AG10803 (cell line): ENCODE measurements at regions not wholly inside any gene's neighbourhood (a gene's known extent, or its start where the extent isn't known, plus 50 kb on each side); places are given as distances from the start of the nearest gene placed in this dataset.

Experiments
- DNase-seq: peaks from one replicate; pipeline ENCODE4 v3.0.0; 2010; ENCODE audit warnings: low read depth
- H3K4me3 ChIP-seq: 2 replicates; pipeline ENCODE4 v1.5.1; 2011; ENCODE audit warnings: mild to moderate bottlenecking, low read length, control low read depth
- TF ChIP-seq, protein P1 (sequence below): conservative IDR thresholded peaks from 2 replicates; pipeline ENCODE4 v1.5.1; 2011; ENCODE audit warnings: mild to moderate bottlenecking, low read length, control low read depth, inconsistent platforms

DNA sequence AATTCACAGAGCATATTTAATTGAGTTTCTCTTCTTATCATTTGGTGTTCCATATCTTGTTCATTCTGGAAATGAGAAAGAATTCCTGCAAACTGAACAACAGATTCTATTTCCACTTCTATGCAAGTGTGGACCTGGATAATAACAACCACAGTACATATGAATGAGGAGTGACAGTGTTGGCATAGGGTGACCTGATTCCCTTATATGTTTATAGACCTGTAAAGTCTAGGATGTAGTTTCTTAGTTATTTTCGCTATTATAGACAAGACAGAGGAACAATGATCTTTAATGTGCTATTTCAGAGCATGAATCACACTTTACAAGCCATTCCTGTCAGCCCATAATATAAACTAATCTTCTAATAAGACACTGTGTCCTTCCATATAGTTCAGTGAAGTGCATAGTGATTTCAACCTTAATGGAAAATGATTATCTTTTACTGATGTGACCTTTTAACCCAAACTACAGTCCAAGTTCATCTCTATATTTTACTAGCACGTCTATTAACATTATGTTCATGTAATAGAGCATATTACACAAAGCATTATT is 88.2 kb upstream of the FAM174A start:
- TF ChIP-seq, protein P1, sequence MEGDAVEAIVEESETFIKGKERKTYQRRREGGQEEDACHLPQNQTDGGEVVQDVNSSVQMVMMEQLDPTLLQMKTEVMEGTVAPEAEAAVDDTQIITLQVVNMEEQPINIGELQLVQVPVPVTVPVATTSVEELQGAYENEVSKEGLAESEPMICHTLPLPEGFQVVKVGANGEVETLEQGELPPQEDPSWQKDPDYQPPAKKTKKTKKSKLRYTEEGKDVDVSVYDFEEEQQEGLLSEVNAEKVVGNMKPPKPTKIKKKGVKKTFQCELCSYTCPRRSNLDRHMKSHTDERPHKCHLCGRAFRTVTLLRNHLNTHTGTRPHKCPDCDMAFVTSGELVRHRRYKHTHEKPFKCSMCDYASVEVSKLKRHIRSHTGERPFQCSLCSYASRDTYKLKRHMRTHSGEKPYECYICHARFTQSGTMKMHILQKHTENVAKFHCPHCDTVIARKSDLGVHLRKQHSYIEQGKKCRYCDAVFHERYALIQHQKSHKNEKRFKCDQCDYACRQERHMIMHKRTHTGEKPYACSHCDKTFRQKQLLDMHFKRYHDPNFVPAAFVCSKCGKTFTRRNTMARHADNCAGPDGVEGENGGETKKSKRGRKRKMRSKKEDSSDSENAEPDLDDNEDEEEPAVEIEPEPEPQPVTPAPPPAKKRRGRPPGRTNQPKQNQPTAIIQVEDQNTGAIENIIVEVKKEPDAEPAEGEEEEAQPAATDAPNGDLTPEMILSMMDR = no peak
- DNase-seq = no peak
- no peak overlapping the region for H3K4me3 ChIP-seq

DNA sequence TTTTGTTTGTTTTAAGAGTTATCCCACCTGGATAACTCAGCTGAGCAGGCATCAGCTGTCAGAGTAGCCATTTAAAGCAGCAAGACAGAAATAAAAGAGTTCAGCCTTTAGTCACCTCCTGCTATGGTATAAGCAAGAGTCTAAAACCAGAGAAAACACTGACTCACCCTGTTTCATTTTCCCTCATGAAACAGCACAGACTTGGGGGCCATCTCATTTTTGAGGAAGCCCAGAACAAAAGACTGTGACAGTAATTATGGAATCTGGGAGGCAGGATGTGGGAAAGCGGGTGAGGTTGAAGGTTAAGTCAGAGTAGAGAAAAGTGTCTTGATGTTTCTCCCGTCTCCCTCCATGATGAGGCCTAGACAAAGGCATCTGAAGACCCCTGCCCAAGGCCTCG is 90.2 kb upstream of the FAM174A start:
- no peak for DNase-seq
- TF ChIP-seq, protein P1 = no peak
- H3K4me3 ChIP-seq = no peak overlapping the region

- TF ChIP-seq, protein P1 = no peak
- H3K4me3 ChIP-seq = no peak overlapping the region
- no peak for DNase-seq
Observed at GRCh38 chr5:100434815-100435214, 100.4 kb upstream of the FAM174A start.

DNA sequence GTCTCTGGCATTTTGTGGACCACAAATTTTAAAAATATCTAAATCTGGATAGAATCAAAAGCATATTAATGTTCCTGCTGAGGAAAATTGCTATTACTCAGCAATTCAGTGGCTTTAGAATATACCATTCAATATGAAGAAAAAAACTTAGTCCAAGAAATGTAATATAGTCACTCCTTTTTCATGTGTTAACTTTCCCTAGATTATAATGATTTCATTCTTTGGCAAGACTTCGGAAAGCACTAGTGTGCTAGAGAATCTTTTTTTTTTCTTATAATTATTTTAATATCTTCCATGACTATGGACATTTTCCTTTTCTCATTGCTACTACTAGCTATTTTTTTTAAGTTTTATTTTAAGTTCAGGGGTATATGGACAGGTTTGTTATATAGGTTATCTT is 102.4 kb upstream of the FAM174A start:
- DNase-seq = no peak
- TF ChIP-seq, protein P1 = no peak
- H3K4me3 ChIP-seq = no peak overlapping the region

GRCh38 chr5:100430268-100431195 is 104.6 kb upstream of the FAM174A start:
- TF ChIP-seq, protein P1 = peak; percentile 99
- H3K4me3 ChIP-seq = no peak overlapping the region
- DNase-seq = peak; percentile 36

DNA sequence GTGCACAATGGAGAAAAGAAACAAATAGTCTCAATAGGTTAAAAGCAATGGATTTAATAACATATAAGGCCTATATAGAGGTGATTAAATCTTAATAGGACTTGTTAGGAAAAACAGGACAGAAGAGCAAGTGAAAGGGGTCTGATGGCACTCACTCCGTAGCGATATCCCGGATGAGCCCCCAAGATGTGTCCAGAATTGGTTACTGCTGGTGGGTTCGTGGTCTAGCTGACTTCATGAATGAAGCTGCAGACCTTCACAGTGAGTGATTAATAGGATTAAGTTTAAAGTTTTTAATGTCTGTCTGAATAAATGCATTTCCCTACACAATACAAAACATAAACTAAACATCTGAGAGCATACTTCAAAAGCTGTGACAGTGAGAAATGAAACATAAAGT is 110.4 kb upstream of the FAM174A start:
- no peak overlapping the region for H3K4me3 ChIP-seq
- TF ChIP-seq, protein P1 = no peak
- no peak for DNase-seq

- no peak overlapping the region for H3K4me3 ChIP-seq
- TF ChIP-seq, protein P1 = no peak
- DNase-seq = no peak
Observed at GRCh38 chr5:100424017-100424416, 111.2 kb upstream of the FAM174A start.
